IMR-90 (cell line): ENCODE measurements at regions not wholly inside any gene's neighbourhood (a gene's known extent, or its start where the extent isn't known, plus 50 kb on each side); places are given as distances from the start of the nearest gene placed in this dataset.
A peak's percentile ranks its signal among the peaks of the same experiment; 100 is the strongest.

Experiments
- ATAC-seq: fragments of 200-7000 bp; cut with Tn5 transposase; 2 replicates; pipeline ENCODE4 v1.9.1; 2020; ENCODE audit warnings: low read depth, mild to moderate bottlenecking, moderate library complexity
- BruUV-seq: library from RNA; stranded (reverse); fragments of 400-500 nt; replicated peaks from 2 replicates; lab custom pipeline; 2021; lab: Mats Ljungman, UMichigan
- CTCF ChIA-PET: fragments of 300-600 bp; formaldehyde crosslinking; extraction: SDS; loops from one replicate; lab custom pipeline; 2021; ENCODE audit warnings: antibody characterized with exemption; lab: Yijun Ruan, JAX
- POLR2A ChIA-PET: fragments of 300-600 bp; sonication (Branson Sonifier 250); formaldehyde crosslinking; loops from one replicate; lab custom pipeline; 2022; ENCODE audit warnings: antibody characterized with exemption; ENCODE audit not compliant: unreplicated experiment; lab: Charles Lee
- DNase-seq: peaks from one replicate; pipeline ENCODE4 v3.0.0; 2013
- H2AFZ ChIP-seq: replicated peaks from 2 replicates; pipeline ENCODE3; 2013; ENCODE audit warnings: low read length, mild to moderate bottlenecking; ENCODE audit not compliant: poor library complexity
- H2AK5ac ChIP-seq: 2 replicates; pipeline ENCODE4 v1.6.1; 2013; ENCODE audit warnings: low read depth, low read length, inconsistent platforms
- H2AK9ac ChIP-seq: replicated peaks from 2 replicates; pipeline ENCODE3; 2013; ENCODE audit warnings: mild to moderate bottlenecking, low read depth, low read length, moderate library complexity; ENCODE audit not compliant: poor library complexity
- H2BK120ac ChIP-seq: 2 replicates; pipeline ENCODE4 v1.6.1; 2013; ENCODE audit warnings: low read depth, low read length, inconsistent platforms
- H2BK15ac ChIP-seq: 3 replicates; pipeline ENCODE4 v1.6.1; 2013; ENCODE audit warnings: low read depth, low read length, inconsistent platforms
- H2BK20ac ChIP-seq: 2 replicates; pipeline ENCODE4 v1.6.1; 2013; ENCODE audit warnings: low read depth, mild to moderate bottlenecking, inconsistent platforms, low read length, moderate library complexity
- H2BK5ac ChIP-seq: 2 replicates; pipeline ENCODE4 v1.6.1; 2013; ENCODE audit warnings: mild to moderate bottlenecking, low read depth, low read length, inconsistent platforms; ENCODE audit not compliant: poor library complexity, severe bottlenecking
- H3K14ac ChIP-seq: replicated peaks from 2 replicates; pipeline ENCODE4 v1.6.1; 2013; ENCODE audit warnings: low read depth, low read length, inconsistent platforms
- H3K18ac ChIP-seq: 2 replicates; pipeline ENCODE4 v1.6.1; 2013; ENCODE audit warnings: low read depth, low read length, control low read depth
- H3K23ac ChIP-seq: 2 replicates; pipeline ENCODE4 v1.6.1; 2013; ENCODE audit warnings: low read depth, low read length, inconsistent platforms
- H3K27ac ChIP-seq: 2 replicates; pipeline ENCODE4 v1.5.1; 2013; ENCODE audit warnings: mild to moderate bottlenecking, control low read depth, low read length; ENCODE audit not compliant: insufficient read depth
- H3K27me3 ChIP-seq: 2 replicates; pipeline ENCODE4 v1.6.1; 2013; ENCODE audit warnings: low read length; ENCODE audit not compliant: control insufficient read depth, insufficient read depth
- H3K36me3 ChIP-seq: 2 replicates; pipeline ENCODE4 v1.6.1; 2013; ENCODE audit warnings: low read length, mixed read lengths; ENCODE audit not compliant: control insufficient read depth, insufficient read depth
- H3K4ac ChIP-seq: 2 replicates; pipeline ENCODE4 v1.6.1; 2013; ENCODE audit warnings: low read depth, low read length, inconsistent platforms
- H3K4me1 ChIP-seq: 2 replicates; pipeline ENCODE4 v1.6.1; 2013; ENCODE audit warnings: low read length, mixed read lengths; ENCODE audit not compliant: control insufficient read depth, insufficient read depth
- H3K4me2 ChIP-seq: 2 replicates; pipeline ENCODE4 v1.6.1; 2013; ENCODE audit warnings: low read depth, mild to moderate bottlenecking, control low read depth, low read length, moderate library complexity
- H3K4me3 ChIP-seq: 2 replicates; pipeline ENCODE4 v1.5.1; 2013; ENCODE audit warnings: low read depth, mild to moderate bottlenecking, control low read depth, low read length, moderate library complexity; ENCODE audit not compliant: insufficient read depth
- H3K56ac ChIP-seq: 2 replicates; pipeline ENCODE4 v1.6.1; 2013; ENCODE audit warnings: low read length, inconsistent platforms; ENCODE audit not compliant: insufficient read depth; ENCODE audit errors: extremely low read depth
- H3K79me1 ChIP-seq, 2 experiments: 2 replicates each; pipeline ENCODE4 v1.6.1; 2013; ENCODE audit warnings: low read length in 2 of 2, inconsistent platforms in 1 of 2, low read depth in 1 of 2
- H3K9ac ChIP-seq: 2 replicates; pipeline ENCODE4 v1.6.1; 2013; ENCODE audit warnings: low read depth, low read length, control low read depth
- H3K9me1 ChIP-seq: 2 replicates; pipeline ENCODE4 v1.6.1; 2013; ENCODE audit warnings: low read length, inconsistent platforms; ENCODE audit not compliant: insufficient read depth
- H3K9me3 ChIP-seq: 2 replicates; pipeline ENCODE4 v1.6.1; 2013; ENCODE audit warnings: low read length; ENCODE audit not compliant: control insufficient read depth, insufficient read depth
- H4K20me1 ChIP-seq: 2 replicates; pipeline ENCODE4 v1.6.1; 2013; ENCODE audit warnings: low read length, inconsistent platforms; ENCODE audit not compliant: insufficient read depth
- H4K5ac ChIP-seq: 2 replicates; pipeline ENCODE4 v1.6.1; 2013; ENCODE audit warnings: mild to moderate bottlenecking, low read depth, low read length, control low read depth
- H4K8ac ChIP-seq, 2 experiments: 2 replicates each; pipeline ENCODE4 v1.6.1; 2013; ENCODE audit warnings: low read depth in 2 of 2, low read length in 2 of 2, control low read depth in 1 of 2, inconsistent platforms in 1 of 2
- H4K91ac ChIP-seq: 2 replicates; pipeline ENCODE4 v1.6.1; 2013; ENCODE audit warnings: low read depth, low read length, inconsistent platforms; ENCODE audit not compliant: insufficient read depth
- BHLHE40 ChIP-seq: fragments of 150-350 bp; IDR thresholded peaks from 2 replicates; pipeline ENCODE4 v1.6.1; 2016; ENCODE audit warnings: mild to moderate bottlenecking, low read depth, low read length
- CEBPB ChIP-seq: IDR thresholded peaks from 2 replicates; pipeline ENCODE4 v1.6.1; 2012; ENCODE audit warnings: low read depth, low read length, improper control_type of control experiment
- CHD1 ChIP-seq: IDR thresholded peaks from 2 replicates; pipeline ENCODE4 v1.6.1; 2012; ENCODE audit warnings: low read depth, low read length, improper control_type of control experiment
- FOS ChIP-seq: fragments of 150-350 bp; IDR thresholded peaks from 2 replicates; pipeline ENCODE4 v1.6.1; 2016; ENCODE audit warnings: low read depth, low read length
- MAFK ChIP-seq: IDR thresholded peaks from 2 replicates; pipeline ENCODE4 v1.6.1; 2012; ENCODE audit warnings: low read depth, low read length, improper control_type of control experiment
- MAZ ChIP-seq: IDR thresholded peaks from 2 replicates; pipeline ENCODE4 v1.6.1; 2012; ENCODE audit warnings: low read depth, mild to moderate bottlenecking, low read length, improper control_type of control experiment, moderate library complexity, borderline replicate concordance
- MXI1 ChIP-seq: IDR thresholded peaks from 2 replicates; pipeline ENCODE4 v1.6.1; 2012; ENCODE audit warnings: low read depth, mild to moderate bottlenecking, low read length, moderate library complexity, borderline replicate concordance
- NFE2L2 ChIP-seq: fragments of 150-350 bp; IDR thresholded peaks from 2 replicates; pipeline ENCODE4 v1.6.1; 2016; ENCODE audit warnings: low read depth, mild to moderate bottlenecking, low read length
- POLR2A ChIP-seq: IDR thresholded peaks from 2 replicates; pipeline ENCODE4 v1.6.1; 2012; ENCODE audit warnings: mild to moderate bottlenecking, low read depth, low read length
- RAD21 ChIP-seq: IDR thresholded peaks from 2 replicates; pipeline ENCODE4 v1.6.1; 2012; ENCODE audit warnings: low read length, improper control_type of control experiment
- RCOR1 ChIP-seq: IDR thresholded peaks from 2 replicates; pipeline ENCODE4 v1.6.1; 2012; ENCODE audit warnings: mild to moderate bottlenecking, low read length, improper control_type of control experiment; ENCODE audit not compliant: insufficient replicate concordance
- RFX5 ChIP-seq: IDR thresholded peaks from 2 replicates; pipeline ENCODE4 v1.8.0; 2012; ENCODE audit warnings: low read depth, mild to moderate bottlenecking, low read length, moderate library complexity
- SMC3 ChIP-seq: fragments of 150-350 bp; IDR thresholded peaks from 2 replicates; pipeline ENCODE4 v1.6.1; 2016; ENCODE audit warnings: low read depth, mild to moderate bottlenecking, antibody characterized with exemption, low read length, moderate library complexity
- WGBS, 2 experiments: methylation state at CpG; one replicate each; pipeline versions ENCODE4 v1.1.5 to v1.1.7; 2013; ENCODE audit warnings: missing lambda C conversion rate in 2 of 2; ENCODE audit not compliant: insufficient read length in 1 of 2; ENCODE audit errors: extremely low coverage in 2 of 2; 5-methylcytosine and 5-hydroxymethylcytosine counted together
- dilution Hi-C: fragments of 300-500 bp; cut with HindIII; formaldehyde crosslinking; loops from one replicate; pipeline ENCODE4 v1.14.3; 2018; ENCODE audit warnings: low sequenced_read_pairs; ENCODE audit not compliant: unreplicated experiment
- in situ Hi-C: fragments of 300-500 bp; cut with MboI; formaldehyde crosslinking; loops from 3 replicates; pipeline ENCODE4 v1.14.3; 2019; ENCODE audit warnings: low sequenced_read_pairs, inconsistent platforms, mixed read lengths
- intact Hi-C: fragments of 100-400 bp; cut with micrococcal nuclease; formaldehyde crosslinking; loops from 2 replicates; pipeline ENCODE4 v1.10.0; 2022
- TF ChIP-seq, protein P1 (sequence below): fragments of 150-350 bp; IDR thresholded peaks from 2 replicates; pipeline ENCODE4 v1.6.1; 2016; ENCODE audit warnings: low read depth, mild to moderate bottlenecking, low read length, moderate library complexity, borderline replicate concordance
- TF ChIP-seq, protein P2 (sequence below): conservative IDR thresholded peaks from 2 replicates; pipeline ENCODE4 v1.5.1; 2012; ENCODE audit warnings: mild to moderate bottlenecking, low read depth, low read length, improper control_type of control experiment
- TF ChIP-seq, protein P3 (sequence below): fragments of 150-350 bp; IDR thresholded peaks from 2 replicates; pipeline ENCODE4 v1.6.1; 2017; ENCODE audit warnings: mild to moderate bottlenecking, antibody characterized with exemption, low read length, low read depth

DNA sequence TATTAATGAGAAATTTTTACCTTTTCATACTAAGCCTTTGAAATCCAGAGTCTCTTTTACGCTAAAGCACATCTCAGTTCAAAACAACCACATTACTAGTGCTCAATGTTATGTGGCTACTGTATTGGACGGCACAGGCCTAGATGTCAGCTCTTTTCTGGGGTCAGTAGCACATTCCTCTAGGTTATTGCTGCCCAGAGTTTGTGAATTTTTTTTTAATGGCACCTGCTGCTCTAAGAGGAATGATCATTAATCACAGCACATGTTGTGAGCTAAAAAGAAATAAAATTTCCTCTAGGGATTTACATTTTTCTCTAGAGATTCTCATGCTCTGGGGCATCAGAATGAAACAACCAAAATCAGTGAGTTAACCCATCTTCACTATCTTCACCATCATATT is 436.8 kb upstream of the THBS1 start:
- peak overlapping the region; percentile 95; the same call in 1 of the 2 replicates for H4K5ac ChIP-seq
- no peaks in the 10 kb centered on the region for H3K9me3 ChIP-seq
- peak overlapping the region; percentile 67 for H3K4ac ChIP-seq
- ChIA-PET POLR2A (no interaction called here), CTCF (interaction anchor here (0.8 kb wide), 1 partner anchor 9 kb away, joined by 3 read pairs; no protein-coding TSS in a partner anchor)
- no peak overlapping the region for H3K14ac ChIP-seq
- ATAC-seq (no peak), DNase-seq (no peak)
- H3K4me1 ChIP-seq: peaks cover 18% of the 10 kb centered on the region
- no peaks in the 10 kb centered on the region for H3K27me3 ChIP-seq
- intact Hi-C loops (no loop called here), dilution Hi-C loops (no loop called here), in situ Hi-C loops (no loop called here)
- no peak overlapping the region for H2AK9ac ChIP-seq
- TF ChIP-seq SMC3: no peak
- TF ChIP-seq, protein P1, sequence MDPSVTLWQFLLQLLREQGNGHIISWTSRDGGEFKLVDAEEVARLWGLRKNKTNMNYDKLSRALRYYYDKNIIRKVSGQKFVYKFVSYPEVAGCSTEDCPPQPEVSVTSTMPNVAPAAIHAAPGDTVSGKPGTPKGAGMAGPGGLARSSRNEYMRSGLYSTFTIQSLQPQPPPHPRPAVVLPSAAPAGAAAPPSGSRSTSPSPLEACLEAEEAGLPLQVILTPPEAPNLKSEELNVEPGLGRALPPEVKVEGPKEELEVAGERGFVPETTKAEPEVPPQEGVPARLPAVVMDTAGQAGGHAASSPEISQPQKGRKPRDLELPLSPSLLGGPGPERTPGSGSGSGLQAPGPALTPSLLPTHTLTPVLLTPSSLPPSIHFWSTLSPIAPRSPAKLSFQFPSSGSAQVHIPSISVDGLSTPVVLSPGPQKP: no peak
- no peak for TF ChIP-seq RFX5
- TF ChIP-seq, protein P2, sequence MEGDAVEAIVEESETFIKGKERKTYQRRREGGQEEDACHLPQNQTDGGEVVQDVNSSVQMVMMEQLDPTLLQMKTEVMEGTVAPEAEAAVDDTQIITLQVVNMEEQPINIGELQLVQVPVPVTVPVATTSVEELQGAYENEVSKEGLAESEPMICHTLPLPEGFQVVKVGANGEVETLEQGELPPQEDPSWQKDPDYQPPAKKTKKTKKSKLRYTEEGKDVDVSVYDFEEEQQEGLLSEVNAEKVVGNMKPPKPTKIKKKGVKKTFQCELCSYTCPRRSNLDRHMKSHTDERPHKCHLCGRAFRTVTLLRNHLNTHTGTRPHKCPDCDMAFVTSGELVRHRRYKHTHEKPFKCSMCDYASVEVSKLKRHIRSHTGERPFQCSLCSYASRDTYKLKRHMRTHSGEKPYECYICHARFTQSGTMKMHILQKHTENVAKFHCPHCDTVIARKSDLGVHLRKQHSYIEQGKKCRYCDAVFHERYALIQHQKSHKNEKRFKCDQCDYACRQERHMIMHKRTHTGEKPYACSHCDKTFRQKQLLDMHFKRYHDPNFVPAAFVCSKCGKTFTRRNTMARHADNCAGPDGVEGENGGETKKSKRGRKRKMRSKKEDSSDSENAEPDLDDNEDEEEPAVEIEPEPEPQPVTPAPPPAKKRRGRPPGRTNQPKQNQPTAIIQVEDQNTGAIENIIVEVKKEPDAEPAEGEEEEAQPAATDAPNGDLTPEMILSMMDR: no peak
- TF ChIP-seq, protein P3, sequence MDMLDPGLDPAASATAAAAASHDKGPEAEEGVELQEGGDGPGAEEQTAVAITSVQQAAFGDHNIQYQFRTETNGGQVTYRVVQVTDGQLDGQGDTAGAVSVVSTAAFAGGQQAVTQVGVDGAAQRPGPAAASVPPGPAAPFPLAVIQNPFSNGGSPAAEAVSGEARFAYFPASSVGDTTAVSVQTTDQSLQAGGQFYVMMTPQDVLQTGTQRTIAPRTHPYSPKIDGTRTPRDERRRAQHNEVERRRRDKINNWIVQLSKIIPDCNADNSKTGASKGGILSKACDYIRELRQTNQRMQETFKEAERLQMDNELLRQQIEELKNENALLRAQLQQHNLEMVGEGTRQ: no peak
- no peak for TF ChIP-seq POLR2A
- TF ChIP-seq CHD1: no peak
- TF ChIP-seq MXI1: no peak
- TF ChIP-seq NFE2L2: no peak
- no peak for TF ChIP-seq RCOR1
- TF ChIP-seq BHLHE40: no peak
- no peak for TF ChIP-seq MAZ
- no peak for TF ChIP-seq CEBPB
- no peak for TF ChIP-seq MAFK
- no peak for TF ChIP-seq FOS
- TF ChIP-seq RAD21: no peak
- H3K9me1 ChIP-seq: peaks cover 9% of the 10 kb centered on the region; the same call in 1 of the 2 replicates
- H2BK120ac ChIP-seq: peak overlapping the region; percentile 75
- H3K18ac ChIP-seq: peak overlapping the region; percentile 68; the same call in 1 of the 2 replicates
- H3K9ac ChIP-seq: no peak overlapping the region
- no peaks in the 10 kb centered on the region for H3K36me3 ChIP-seq
- peak overlapping the region; percentile 40 for H2BK5ac ChIP-seq
- peaks cover 0 to 11% of the 10 kb centered on the region in 2 experiments; a peak in 1 of 4 replicates for H3K79me1 ChIP-seq
- no peak overlapping the region for H3K4me2 ChIP-seq
- H4K20me1 ChIP-seq: no peaks in the 10 kb centered on the region
- peak overlapping the region; percentile 58 for H2BK15ac ChIP-seq
- 0 out of 2 replicates have a peak overlapping the region, but pooled peaks have one; percentile 49 for H2AK5ac ChIP-seq
- H3K4me3 ChIP-seq: no peak overlapping the region
- no TSS peak for BruUV-seq
- peak overlapping the region; percentile 57; the same call in 1 of the 2 replicates for H4K91ac ChIP-seq
- peak overlapping the region; percentile 69 for H2BK20ac ChIP-seq
- H3K23ac ChIP-seq: no peak overlapping the region
- no peak overlapping the region for H3K56ac ChIP-seq
- peak overlapping the region; percentile 24 to 76; a peak in 2 of 4 replicates for H4K8ac ChIP-seq
- WGBS, 2 experiments: no CpG with 5 or more reads among the region's 2 CpGs
- no peak overlapping the region for H3K27ac ChIP-seq
- H2AFZ ChIP-seq: no peak overlapping the region
